Thyroid gland (tissue), 4 donors: ENCODE measurements at regions not wholly inside any gene's neighbourhood (a gene's known extent, or its start where the extent isn't known, plus 50 kb on each side); places are given as distances from the start of the nearest gene placed in this dataset.

ENCODE experiments used
- POLR2A ChIP-seq, 2 donors: fragments of 450-650 bp; IDR thresholded peaks; one replicate each; pipeline ENCODE4 v1.6.1; 2017; ENCODE audit warnings: antibody characterized with exemption in 2 of 2, mild to moderate bottlenecking in 2 of 2, moderate library complexity in 1 of 2
- TF ChIP-seq, protein P1 (sequence below), 6 experiments: fragments of 200-600 bp in 3 of 6; fragments of 450-650 bp in 3 of 6; sonication (generic) in 3 of 6; IDR thresholded peaks; one replicate each; pipeline ENCODE4 v1.5.1; 2016 to 2019; ENCODE audit warnings: antibody characterized with exemption in 6 of 6, mild to moderate bottlenecking in 2 of 6, inconsistent platforms in 1 of 6, moderate library complexity in 1 of 6

DNA sequence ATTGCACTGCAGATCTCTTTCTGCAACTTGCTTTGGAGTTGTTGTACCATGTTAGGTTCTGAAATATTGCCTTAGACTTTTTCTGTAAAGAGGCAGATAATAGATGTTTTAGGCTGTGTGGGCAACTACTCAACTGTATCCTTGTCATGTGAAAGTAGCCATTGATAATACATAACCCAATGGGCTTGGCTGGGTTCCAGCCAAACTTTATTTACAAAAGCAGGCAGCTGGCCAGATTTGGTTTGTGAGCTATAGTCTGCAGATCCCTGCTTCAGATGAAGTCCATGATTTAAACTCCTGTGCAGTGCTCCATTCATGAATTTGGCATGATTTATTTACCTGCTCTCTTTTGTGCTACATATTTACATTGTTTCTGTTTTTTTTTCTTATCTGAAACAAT is 300.4 kb downstream of the IRX2 start:
- TF ChIP-seq, protein P1, sequence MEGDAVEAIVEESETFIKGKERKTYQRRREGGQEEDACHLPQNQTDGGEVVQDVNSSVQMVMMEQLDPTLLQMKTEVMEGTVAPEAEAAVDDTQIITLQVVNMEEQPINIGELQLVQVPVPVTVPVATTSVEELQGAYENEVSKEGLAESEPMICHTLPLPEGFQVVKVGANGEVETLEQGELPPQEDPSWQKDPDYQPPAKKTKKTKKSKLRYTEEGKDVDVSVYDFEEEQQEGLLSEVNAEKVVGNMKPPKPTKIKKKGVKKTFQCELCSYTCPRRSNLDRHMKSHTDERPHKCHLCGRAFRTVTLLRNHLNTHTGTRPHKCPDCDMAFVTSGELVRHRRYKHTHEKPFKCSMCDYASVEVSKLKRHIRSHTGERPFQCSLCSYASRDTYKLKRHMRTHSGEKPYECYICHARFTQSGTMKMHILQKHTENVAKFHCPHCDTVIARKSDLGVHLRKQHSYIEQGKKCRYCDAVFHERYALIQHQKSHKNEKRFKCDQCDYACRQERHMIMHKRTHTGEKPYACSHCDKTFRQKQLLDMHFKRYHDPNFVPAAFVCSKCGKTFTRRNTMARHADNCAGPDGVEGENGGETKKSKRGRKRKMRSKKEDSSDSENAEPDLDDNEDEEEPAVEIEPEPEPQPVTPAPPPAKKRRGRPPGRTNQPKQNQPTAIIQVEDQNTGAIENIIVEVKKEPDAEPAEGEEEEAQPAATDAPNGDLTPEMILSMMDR (IDR thresholded peaks at IDR 0.05) = no peak
- TF ChIP-seq POLR2A (IDR thresholded peaks at IDR 0.05) = no peak
